ENCODE measurements at regions not wholly inside any gene's neighbourhood (a gene's known extent, or its start where the extent isn't known, plus 50 kb on each side); places are given as distances from the start of the nearest gene placed in this dataset.
A peak's percentile ranks its signal among the peaks of the same experiment; 100 is the strongest.

GRCh38 chr6:1464781-1465370, 75.5 kb downstream of the FOXF2 start:
- no peak overlapping the region for H3K27ac Mint-ChIP-seq
- Histone ChIP-seq H3K36me3 (ENCODE audit: control insufficient read depth, insufficient read depth, low read length) (no peaks in the 10 kb centered on the region), H3K4me3 (ENCODE audit: low read depth, low read length) (no peak overlapping the region), H3K27me3 (ENCODE audit: control insufficient read depth, insufficient read depth, low read length) (peaks cover 2% of the 10 kb centered on the region), H3K27ac (ENCODE audit: insufficient read depth, low read length, poor library complexity, severe bottlenecking) (no peak overlapping the region), H3K4me1 (ENCODE audit: control insufficient read depth, insufficient read depth, low read length, poor library complexity, severe bottlenecking) (no peaks in the 10 kb centered on the region), H3K9me3 (ENCODE audit: control insufficient read depth in 2 of 2, low read length in 2 of 2) (no peaks in the 10 kb centered on the region)
- H3K27me3 Mint-ChIP-seq = peaks cover 24% of the 10 kb centered on the region
- no peak overlapping the region for H3K4me3 Mint-ChIP-seq
- ATAC-seq (ENCODE audit: low read depth in 2 of 2) (no peak), DNase-seq (no peak)
- H3K4me1 Mint-ChIP-seq = no peaks in the 10 kb centered on the region
- H3K36me3 Mint-ChIP-seq = no peaks in the 10 kb centered on the region
- peaks cover 0 to 1% (median 0%) of the 10 kb centered on the region in 7 donors for H3K9me3 Mint-ChIP-seq

- peaks cover 19% of the 10 kb centered on the region for H3K27me3 Mint-ChIP-seq
- H3K36me3 ChIP-seq (ENCODE audit: control insufficient read depth, insufficient read depth, low read length) = no peaks in the 10 kb centered on the region
- peaks cover 0 to 3% (median 0%) of the 10 kb centered on the region in 4 donors for H3K4me1 Mint-ChIP-seq
- no peaks in the 10 kb centered on the region for H3K9me3 ChIP-seq (ENCODE audit: control insufficient read depth in 2 of 2, low read length in 2 of 2)
- no peaks in the 10 kb centered on the region for H3K36me3 Mint-ChIP-seq
- no peak overlapping the region for H3K27ac Mint-ChIP-seq
- H3K4me3 Mint-ChIP-seq = no peak overlapping the region
- H3K27me3 ChIP-seq (ENCODE audit: control insufficient read depth, insufficient read depth, low read length) = peaks cover under 1% of the 10 kb centered on the region
- DNase-seq = no peak
- no peaks in the 10 kb centered on the region for H3K4me1 ChIP-seq (ENCODE audit: control insufficient read depth, insufficient read depth, low read length, poor library complexity, severe bottlenecking)
- peaks cover 0 to 1% (median 0%) of the 10 kb centered on the region in 7 donors for H3K9me3 Mint-ChIP-seq
- H3K27ac ChIP-seq (ENCODE audit: insufficient read depth, low read length, poor library complexity, severe bottlenecking) = no peak overlapping the region
- no peak for ATAC-seq (ENCODE audit: low read depth in 2 of 2)
- H3K4me3 ChIP-seq (ENCODE audit: low read depth, low read length) = no peak overlapping the region
Observed at GRCh38 chr6:1468126-1468525, 78.8 kb downstream of the FOXF2 start.

GRCh38 chr6:1470040-1470439, 80.7 kb downstream of the FOXF2 start:
- Histone ChIP-seq H3K9me3 (ENCODE audit: control insufficient read depth in 2 of 2, low read length in 2 of 2) (no peaks in the 10 kb centered on the region), H3K27ac (ENCODE audit: insufficient read depth, low read length, poor library complexity, severe bottlenecking) (no peak overlapping the region), H3K4me1 (ENCODE audit: control insufficient read depth, insufficient read depth, low read length, poor library complexity, severe bottlenecking) (no peaks in the 10 kb centered on the region), H3K27me3 (ENCODE audit: control insufficient read depth, insufficient read depth, low read length) (peaks cover 7% of the 10 kb centered on the region), H3K36me3 (ENCODE audit: control insufficient read depth, insufficient read depth, low read length) (no peaks in the 10 kb centered on the region), H3K4me3 (ENCODE audit: low read depth, low read length) (no peak overlapping the region)
- Mint-ChIP-seq H3K27me3 (peaks cover 13% of the 10 kb centered on the region), H3K4me3 (no peak overlapping the region), H3K9me3 (peaks cover 0 to 1% (median 0%) of the 10 kb centered on the region in 7 donors), H3K4me1 (peaks cover 0 to 3% (median 0%) of the 10 kb centered on the region in 4 donors), H3K27ac (no peak overlapping the region), H3K36me3 (no peaks in the 10 kb centered on the region)
- no peak for DNase-seq
- ATAC-seq (ENCODE audit: low read depth in 2 of 2) = no peak

GRCh38 chr6:1472643-1473042, 83.3 kb downstream of the FOXF2 start:
- Histone ChIP-seq H3K4me3 (ENCODE audit: low read depth, low read length) (no peak overlapping the region), H3K27me3 (ENCODE audit: control insufficient read depth, insufficient read depth, low read length) (peaks cover 11% of the 10 kb centered on the region), H3K9me3 (ENCODE audit: control insufficient read depth in 2 of 2, low read length in 2 of 2) (no peaks in the 10 kb centered on the region), H3K36me3 (ENCODE audit: control insufficient read depth, insufficient read depth, low read length) (no peaks in the 10 kb centered on the region), H3K27ac (ENCODE audit: insufficient read depth, low read length, poor library complexity, severe bottlenecking) (no peak overlapping the region), H3K4me1 (ENCODE audit: control insufficient read depth, insufficient read depth, low read length, poor library complexity, severe bottlenecking) (no peaks in the 10 kb centered on the region)
- Mint-ChIP-seq H3K36me3 (no peaks in the 10 kb centered on the region), H3K27me3 (peaks cover 8% of the 10 kb centered on the region), H3K27ac (no peak overlapping the region), H3K4me1 (peaks cover 0 to 3% (median 0%) of the 10 kb centered on the region in 4 donors), H3K9me3 (peaks cover 0 to 1% (median 0%) of the 10 kb centered on the region in 7 donors), H3K4me3 (peak overlapping the region in 1 of 4 donors; percentile 8)
- DNase-seq (no peak), ATAC-seq (ENCODE audit: low read depth in 2 of 2) (no peak)

DNA sequence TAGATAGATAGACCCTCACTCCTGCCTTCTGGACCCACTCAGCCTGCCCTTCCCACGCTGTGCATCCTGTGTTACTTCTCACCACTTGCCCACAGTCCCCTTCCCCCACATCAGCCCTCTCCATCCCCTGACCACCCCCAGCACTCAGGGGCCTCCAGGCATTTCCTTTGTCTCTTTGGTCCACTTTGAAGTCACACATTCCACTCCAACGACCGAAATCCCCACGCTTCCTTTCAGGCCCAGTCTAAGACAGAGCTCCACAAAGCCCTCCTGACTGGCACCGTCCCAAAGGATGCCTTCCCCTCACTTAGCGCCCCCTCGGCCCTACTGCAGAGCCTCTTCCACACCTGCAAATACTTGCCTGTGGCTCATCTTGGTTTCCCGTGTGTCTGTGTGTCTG, 83.8 kb downstream of the FOXF2 start:
- ATAC-seq (ENCODE audit: low read depth in 2 of 2) = no peak
- no peak for DNase-seq
- H3K4me1 Mint-ChIP-seq = peaks cover 0 to 3% (median 0%) of the 10 kb centered on the region in 4 donors
- no peaks in the 10 kb centered on the region for H3K9me3 ChIP-seq (ENCODE audit: control insufficient read depth in 2 of 2, low read length in 2 of 2)
- H3K27ac ChIP-seq (ENCODE audit: insufficient read depth, low read length, poor library complexity, severe bottlenecking) = no peak overlapping the region
- peaks cover 0 to 1% (median 0%) of the 10 kb centered on the region in 7 donors for H3K9me3 Mint-ChIP-seq
- H3K27me3 Mint-ChIP-seq = peaks cover 8% of the 10 kb centered on the region
- H3K4me3 ChIP-seq (ENCODE audit: low read depth, low read length) = no peak overlapping the region
- H3K27ac Mint-ChIP-seq = no peak overlapping the region
- no peaks in the 10 kb centered on the region for H3K36me3 ChIP-seq (ENCODE audit: control insufficient read depth, insufficient read depth, low read length)
- H3K27me3 ChIP-seq (ENCODE audit: control insufficient read depth, insufficient read depth, low read length) = peaks cover 11% of the 10 kb centered on the region
- no peaks in the 10 kb centered on the region for H3K4me1 ChIP-seq (ENCODE audit: control insufficient read depth, insufficient read depth, low read length, poor library complexity, severe bottlenecking)
- H3K4me3 Mint-ChIP-seq = no peak overlapping the region
- H3K36me3 Mint-ChIP-seq = no peaks in the 10 kb centered on the region

DNA sequence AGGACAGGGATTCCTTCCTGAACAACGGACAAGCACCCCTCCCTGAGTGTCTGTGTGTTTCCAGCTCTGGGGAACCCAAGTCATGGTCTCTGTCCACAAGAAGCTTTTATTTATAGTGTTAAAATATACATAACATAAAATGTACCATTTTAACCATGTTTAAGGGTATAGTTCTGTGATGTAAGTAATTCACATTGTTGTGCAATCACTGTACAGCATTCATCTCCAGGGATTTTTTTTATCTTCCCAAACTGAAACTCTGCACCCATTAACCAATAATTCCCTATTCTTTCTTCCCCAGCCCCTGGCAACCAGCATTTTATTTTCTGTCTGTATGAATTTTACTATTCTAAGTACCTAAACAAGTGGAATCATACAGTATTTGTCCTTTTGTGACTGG, 84.2 kb downstream of the FOXF2 start:
- peaks cover 11% of the 10 kb centered on the region for H3K27me3 ChIP-seq (ENCODE audit: control insufficient read depth, insufficient read depth, low read length)
- Mint-ChIP-seq H3K4me3 (no peak overlapping the region), H3K4me1 (peaks cover 0 to 3% (median 0%) of the 10 kb centered on the region in 4 donors), H3K27ac (no peak overlapping the region), H3K36me3 (no peaks in the 10 kb centered on the region), H3K27me3 (peaks cover 8% of the 10 kb centered on the region), H3K9me3 (peaks cover 0 to 4% (median 0%) of the 10 kb centered on the region in 7 donors)
- no peak for DNase-seq
- no peak for ATAC-seq (ENCODE audit: low read depth in 2 of 2)
- H3K9me3 ChIP-seq (ENCODE audit: control insufficient read depth in 2 of 2, low read length in 2 of 2) = no peaks in the 10 kb centered on the region
- H3K36me3 ChIP-seq (ENCODE audit: control insufficient read depth, insufficient read depth, low read length) = no peaks in the 10 kb centered on the region
- no peak overlapping the region for H3K4me3 ChIP-seq (ENCODE audit: low read depth, low read length)
- no peak overlapping the region for H3K27ac ChIP-seq (ENCODE audit: insufficient read depth, low read length, poor library complexity, severe bottlenecking)
- no peaks in the 10 kb centered on the region for H3K4me1 ChIP-seq (ENCODE audit: control insufficient read depth, insufficient read depth, low read length, poor library complexity, severe bottlenecking)

DNA sequence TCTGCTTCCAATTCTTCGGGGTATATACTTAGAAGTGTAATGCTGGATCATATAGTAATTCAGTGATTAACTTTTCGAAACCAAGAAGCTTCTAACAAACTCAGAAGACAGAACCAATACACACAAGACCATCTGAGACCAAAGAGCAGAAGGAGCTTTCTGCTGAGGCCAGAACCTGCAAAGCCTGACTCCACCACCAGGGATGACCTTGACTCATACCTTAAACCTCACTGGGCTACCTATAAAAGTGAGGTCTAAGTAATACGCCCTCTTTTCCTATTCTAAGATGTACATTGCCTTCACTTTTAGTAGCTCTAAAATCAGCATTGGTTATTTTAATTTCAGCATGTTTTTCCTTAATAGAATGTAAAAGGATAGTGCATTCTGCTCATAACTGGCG, 84.8 kb downstream of the FOXF2 start:
- ATAC-seq (ENCODE audit: low read depth in 2 of 2) (no peak), DNase-seq (no peak)
- Histone ChIP-seq H3K4me1 (ENCODE audit: control insufficient read depth, insufficient read depth, low read length, poor library complexity, severe bottlenecking) (no peaks in the 10 kb centered on the region), H3K36me3 (ENCODE audit: control insufficient read depth, insufficient read depth, low read length) (no peaks in the 10 kb centered on the region), H3K27ac (ENCODE audit: insufficient read depth, low read length, poor library complexity, severe bottlenecking) (no peak overlapping the region), H3K27me3 (ENCODE audit: control insufficient read depth, insufficient read depth, low read length) (peaks cover 12% of the 10 kb centered on the region), H3K4me3 (ENCODE audit: low read depth, low read length) (no peak overlapping the region), H3K9me3 (ENCODE audit: control insufficient read depth in 2 of 2, low read length in 2 of 2) (no peaks in the 10 kb centered on the region)
- Mint-ChIP-seq H3K4me1 (peaks cover 0 to 3% (median 0%) of the 10 kb centered on the region in 4 donors), H3K9me3 (peaks cover 0 to 5% (median 0%) of the 10 kb centered on the region in 7 donors), H3K36me3 (no peaks in the 10 kb centered on the region), H3K27me3 (peaks cover 5% of the 10 kb centered on the region), H3K4me3 (no peak overlapping the region), H3K27ac (no peak overlapping the region)

DNA sequence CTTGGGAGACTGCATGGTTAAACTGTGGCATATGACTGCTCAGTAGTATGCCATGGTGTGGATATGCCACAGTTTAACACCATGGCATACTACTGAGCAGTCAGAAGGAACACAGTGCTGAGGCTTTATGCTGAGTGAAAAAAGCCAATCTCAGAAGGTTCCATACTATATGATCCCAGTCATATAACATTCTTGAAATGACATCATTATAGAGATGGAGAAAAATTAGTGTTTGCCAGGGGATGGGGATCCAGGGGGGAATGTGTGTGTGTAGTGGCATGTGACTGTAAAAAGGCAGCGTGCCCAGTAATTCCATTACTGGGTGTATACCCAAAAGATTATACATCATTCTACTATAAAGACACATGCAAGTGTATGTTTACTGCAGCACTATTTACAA, 85.8 kb downstream of the FOXF2 start:
- peaks cover 0 to 2% (median 0%) of the 10 kb centered on the region in 4 donors for H3K4me1 Mint-ChIP-seq
- H3K27ac ChIP-seq (ENCODE audit: insufficient read depth, low read length, poor library complexity, severe bottlenecking) = no peak overlapping the region
- H3K4me1 ChIP-seq (ENCODE audit: control insufficient read depth, insufficient read depth, low read length, poor library complexity, severe bottlenecking) = no peaks in the 10 kb centered on the region
- peaks cover 15% of the 10 kb centered on the region for H3K27me3 ChIP-seq (ENCODE audit: control insufficient read depth, insufficient read depth, low read length)
- H3K36me3 Mint-ChIP-seq = no peaks in the 10 kb centered on the region
- no peak overlapping the region for H3K4me3 ChIP-seq (ENCODE audit: low read depth, low read length)
- no peak for ATAC-seq (ENCODE audit: low read depth in 2 of 2)
- H3K27me3 Mint-ChIP-seq = peaks cover 4% of the 10 kb centered on the region
- H3K9me3 Mint-ChIP-seq = peaks cover 0 to 5% (median 0%) of the 10 kb centered on the region in 7 donors
- H3K9me3 ChIP-seq (ENCODE audit: control insufficient read depth in 2 of 2, low read length in 2 of 2) = no peaks in the 10 kb centered on the region
- no peak overlapping the region for H3K4me3 Mint-ChIP-seq
- H3K36me3 ChIP-seq (ENCODE audit: control insufficient read depth, insufficient read depth, low read length) = no peaks in the 10 kb centered on the region
- no peak overlapping the region for H3K27ac Mint-ChIP-seq
- DNase-seq = no peak

Data from CD4-positive, CD25-positive, alpha-beta regulatory T cell (primary cell).